Uterus (tissue), 2 donors: ENCODE measurements at regions not wholly inside any gene's neighbourhood (a gene's known extent, or its start where the extent isn't known, plus 50 kb on each side); places are given as distances from the start of the nearest gene placed in this dataset.

Experiments
- POLR2A ChIP-seq, 2 donors: fragments of 450-650 bp; IDR thresholded peaks; one replicate each; pipeline ENCODE4 v1.6.1; 2016; ENCODE audit warnings: antibody characterized with exemption in 2 of 2, mild to moderate bottlenecking in 1 of 2, moderate library complexity in 1 of 2
- TF ChIP-seq, protein P1 (sequence below), 4 experiments: fragments of 200-600 bp in 2 of 4; fragments of 450-650 bp in 2 of 4; sonication (generic) in 2 of 4; IDR thresholded peaks; one replicate each; pipeline ENCODE4 v1.5.1; 2016 to 2019; ENCODE audit warnings: antibody characterized with exemption in 4 of 4, mild to moderate bottlenecking in 2 of 4, moderate library complexity in 1 of 4

DNA sequence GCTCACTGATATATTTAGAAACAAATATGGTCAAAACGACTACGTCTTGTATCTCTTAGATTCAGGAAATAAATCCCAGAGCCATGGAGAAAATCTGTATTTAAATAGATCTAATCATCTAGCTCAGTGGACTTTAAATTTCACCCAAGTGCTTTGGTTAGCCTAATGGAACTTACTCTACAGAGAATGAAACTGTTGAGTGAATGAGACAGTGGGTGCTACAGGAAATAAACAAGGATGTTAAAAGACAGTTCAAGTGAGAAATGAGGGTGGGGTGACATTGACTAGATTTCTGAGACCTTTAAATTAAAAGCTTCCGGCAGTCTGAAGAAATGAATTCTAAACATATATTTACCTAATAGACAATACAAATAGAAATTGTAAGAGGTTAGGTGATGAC lies 2197.0 kb downstream of the ARAP2 start:
- TF ChIP-seq, protein P1, sequence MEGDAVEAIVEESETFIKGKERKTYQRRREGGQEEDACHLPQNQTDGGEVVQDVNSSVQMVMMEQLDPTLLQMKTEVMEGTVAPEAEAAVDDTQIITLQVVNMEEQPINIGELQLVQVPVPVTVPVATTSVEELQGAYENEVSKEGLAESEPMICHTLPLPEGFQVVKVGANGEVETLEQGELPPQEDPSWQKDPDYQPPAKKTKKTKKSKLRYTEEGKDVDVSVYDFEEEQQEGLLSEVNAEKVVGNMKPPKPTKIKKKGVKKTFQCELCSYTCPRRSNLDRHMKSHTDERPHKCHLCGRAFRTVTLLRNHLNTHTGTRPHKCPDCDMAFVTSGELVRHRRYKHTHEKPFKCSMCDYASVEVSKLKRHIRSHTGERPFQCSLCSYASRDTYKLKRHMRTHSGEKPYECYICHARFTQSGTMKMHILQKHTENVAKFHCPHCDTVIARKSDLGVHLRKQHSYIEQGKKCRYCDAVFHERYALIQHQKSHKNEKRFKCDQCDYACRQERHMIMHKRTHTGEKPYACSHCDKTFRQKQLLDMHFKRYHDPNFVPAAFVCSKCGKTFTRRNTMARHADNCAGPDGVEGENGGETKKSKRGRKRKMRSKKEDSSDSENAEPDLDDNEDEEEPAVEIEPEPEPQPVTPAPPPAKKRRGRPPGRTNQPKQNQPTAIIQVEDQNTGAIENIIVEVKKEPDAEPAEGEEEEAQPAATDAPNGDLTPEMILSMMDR (IDR thresholded peaks at IDR 0.05), result no peak
- TF ChIP-seq POLR2A (IDR thresholded peaks at IDR 0.05), result no peak
